ENCODE measurements at regions not wholly inside any gene's neighbourhood (a gene's known extent, or its start where the extent isn't known, plus 50 kb on each side); places are given as distances from the start of the nearest gene placed in this dataset.
"Not testable (repeated sequence)": the region's sequence is repeated elsewhere in the genome, so short reads cannot be mapped to it uniquely, and the experiment has no call there.

GRCh38 chr17:69695646-69696045, 281.1 kb downstream of the MAP2K6 start:
- CTCF ChIA-PET, result no interaction called here
- Mint-ChIP-seq H3K4me3 (no peak overlapping the region), H3K27me3 (no peaks in the 10 kb centered on the region), H3K9me3 (peaks cover 15% of the 10 kb centered on the region), H3K4me1 (no peaks in the 10 kb centered on the region), H3K36me3 (peaks cover 3% of the 10 kb centered on the region), H3K27ac (no peak overlapping the region)
- no peak for DNase-seq

DNA sequence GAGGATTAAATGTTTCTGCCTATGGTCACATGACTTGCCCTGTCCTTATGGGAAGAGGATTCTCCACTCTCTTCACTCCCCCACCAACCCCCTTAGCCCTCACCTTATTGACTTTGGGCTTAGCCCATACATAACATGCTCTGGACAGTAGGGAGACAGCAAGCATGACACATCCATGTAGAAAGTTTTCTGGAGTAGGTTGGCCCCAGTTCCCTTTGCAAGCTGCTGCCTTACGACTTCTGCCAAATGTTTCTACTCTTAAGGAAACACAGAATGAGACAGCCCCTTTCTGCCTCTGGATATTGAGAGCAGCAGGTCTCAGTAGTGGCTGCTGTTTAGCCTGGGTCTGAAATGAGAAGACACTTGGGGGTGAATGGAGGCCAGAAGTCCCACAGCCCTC, 282.2 kb downstream of the MAP2K6 start:
- CTCF ChIA-PET, result no interaction called here

DNA sequence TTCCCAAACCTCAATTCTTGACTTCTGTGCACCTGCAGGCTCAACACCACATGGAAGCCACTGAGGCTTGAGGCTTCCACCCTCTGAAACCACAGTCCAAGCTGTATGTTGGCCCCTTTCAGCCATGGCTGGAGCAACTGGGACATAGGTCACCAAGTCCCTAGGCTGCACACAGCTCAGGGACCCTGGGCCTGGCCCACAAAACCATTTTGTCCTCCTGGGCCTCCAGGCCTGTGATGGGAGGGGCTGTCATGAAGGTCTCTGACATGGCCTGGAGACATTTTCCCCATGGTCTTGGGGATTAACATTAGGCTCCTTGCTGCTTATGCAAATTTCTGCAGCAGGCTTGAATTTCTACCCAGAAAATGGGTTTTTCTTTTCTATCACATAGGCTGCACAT, 283.9 kb downstream of the MAP2K6 start:
- H3K4me1 Mint-ChIP-seq, CTCF ChIA-PET, H3K36me3 Mint-ChIP-seq, DNase-seq, H3K27me3 Mint-ChIP-seq, H3K27ac Mint-ChIP-seq, H3K4me3 Mint-ChIP-seq: not testable (repeated sequence)
- peaks cover 15% of the 10 kb centered on the region for H3K9me3 Mint-ChIP-seq

More for the DNA sequence above, 282.2 kb downstream of the MAP2K6 start:
- Mint-ChIP-seq H3K27me3 (no peaks in the 10 kb centered on the region), H3K4me3 (no peak overlapping the region), H3K9me3 (peaks cover 15% of the 10 kb centered on the region), H3K4me1 (no peaks in the 10 kb centered on the region), H3K36me3 (peaks cover 3% of the 10 kb centered on the region), H3K27ac (no peak overlapping the region)
- no peak for DNase-seq

DNA sequence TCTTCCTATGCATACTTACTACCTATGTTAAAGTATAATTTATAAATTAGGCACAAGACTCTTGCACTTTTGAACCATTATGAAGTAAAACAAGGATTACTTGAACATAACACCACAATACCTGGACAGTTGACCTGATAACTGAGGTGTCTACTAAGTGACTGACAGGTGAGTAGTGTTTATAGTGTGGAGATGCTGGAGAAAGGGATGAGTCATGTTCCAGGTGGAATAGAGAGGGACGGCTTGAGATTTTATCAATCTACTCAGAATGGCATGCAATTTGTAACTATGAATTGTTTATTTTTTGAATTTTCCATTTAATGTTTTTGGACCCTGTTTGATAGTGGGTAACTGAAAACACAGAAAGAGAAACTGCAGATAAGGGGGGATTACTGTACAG, 287.6 kb downstream of the MAP2K6 start:
- CTCF ChIA-PET, result no interaction called here
- Mint-ChIP-seq H3K4me3 (no peak overlapping the region), H3K27ac (no peak overlapping the region), H3K27me3 (no peaks in the 10 kb centered on the region), H3K9me3 (peaks cover 13% of the 10 kb centered on the region), H3K36me3 (peaks cover 3% of the 10 kb centered on the region), H3K4me1 (no peaks in the 10 kb centered on the region)
- no peak for DNase-seq

DNA sequence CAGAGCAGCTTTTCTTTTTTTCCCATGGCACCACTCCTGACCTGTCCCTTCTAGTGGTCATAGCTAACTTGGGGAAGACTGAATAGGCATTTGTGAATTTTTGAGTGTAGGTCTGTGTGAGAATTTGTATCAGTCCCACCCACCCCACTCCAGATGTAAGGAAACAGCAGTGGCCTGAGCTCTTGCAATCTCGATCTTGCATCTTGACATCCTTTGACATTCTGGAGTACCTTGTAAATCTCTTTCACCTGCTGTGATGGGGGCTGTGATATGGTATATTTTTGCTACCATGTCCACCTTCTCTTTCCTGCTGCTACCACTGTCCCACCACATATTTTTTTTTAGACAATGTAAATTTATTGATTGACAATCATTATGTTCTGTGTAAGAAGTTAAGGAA, 289.3 kb downstream of the MAP2K6 start:
- peaks cover 4% of the 10 kb centered on the region for H3K27me3 Mint-ChIP-seq
- no peak for DNase-seq
- H3K4me1 Mint-ChIP-seq, result no peaks in the 10 kb centered on the region
- no peak overlapping the region for H3K4me3 Mint-ChIP-seq
- peaks cover 2% of the 10 kb centered on the region for H3K36me3 Mint-ChIP-seq
- peaks cover 4% of the 10 kb centered on the region for H3K9me3 Mint-ChIP-seq
- CTCF ChIA-PET, result no interaction called here
- H3K27ac Mint-ChIP-seq, result no peak overlapping the region

DNA sequence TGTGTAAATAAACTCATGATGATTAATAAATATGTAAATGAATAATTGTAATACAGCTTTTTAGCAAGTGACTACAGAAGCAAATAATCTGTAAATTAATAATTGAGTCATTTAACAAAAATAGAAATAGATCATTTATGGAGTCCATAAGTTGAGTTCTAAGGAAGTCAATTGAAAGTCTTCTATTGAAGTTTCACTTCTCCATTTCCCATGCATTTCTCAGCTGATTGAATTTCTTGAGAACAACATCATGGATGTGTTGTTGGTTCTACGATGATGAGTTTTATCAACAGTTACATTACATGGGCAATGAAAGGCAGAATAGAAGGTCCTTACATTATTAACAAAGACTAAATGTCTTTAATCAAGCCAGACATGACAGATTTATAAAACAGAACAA, 290.4 kb downstream of the MAP2K6 start:
- no peak overlapping the region for H3K27ac Mint-ChIP-seq
- H3K4me1 Mint-ChIP-seq, result peaks cover 4% of the 10 kb centered on the region
- CTCF ChIA-PET, result no interaction called here
- no peaks in the 10 kb centered on the region for H3K9me3 Mint-ChIP-seq
- H3K36me3 Mint-ChIP-seq, result no peaks in the 10 kb centered on the region
- no peak overlapping the region for H3K4me3 Mint-ChIP-seq
- DNase-seq, result no peak
- H3K27me3 Mint-ChIP-seq, result peaks cover 4% of the 10 kb centered on the region

- H3K4me1 Mint-ChIP-seq, result peaks cover 4% of the 10 kb centered on the region
- H3K9me3 Mint-ChIP-seq, result no peaks in the 10 kb centered on the region
- H3K27me3 Mint-ChIP-seq, result peaks cover 4% of the 10 kb centered on the region
- no peak for DNase-seq
- H3K36me3 Mint-ChIP-seq, result no peaks in the 10 kb centered on the region
- H3K4me3 Mint-ChIP-seq, result no peak overlapping the region
- CTCF ChIA-PET, result no interaction called here
- no peak overlapping the region for H3K27ac Mint-ChIP-seq
Observed at GRCh38 chr17:69706127-69706526, 291.6 kb downstream of the MAP2K6 start.

DNA sequence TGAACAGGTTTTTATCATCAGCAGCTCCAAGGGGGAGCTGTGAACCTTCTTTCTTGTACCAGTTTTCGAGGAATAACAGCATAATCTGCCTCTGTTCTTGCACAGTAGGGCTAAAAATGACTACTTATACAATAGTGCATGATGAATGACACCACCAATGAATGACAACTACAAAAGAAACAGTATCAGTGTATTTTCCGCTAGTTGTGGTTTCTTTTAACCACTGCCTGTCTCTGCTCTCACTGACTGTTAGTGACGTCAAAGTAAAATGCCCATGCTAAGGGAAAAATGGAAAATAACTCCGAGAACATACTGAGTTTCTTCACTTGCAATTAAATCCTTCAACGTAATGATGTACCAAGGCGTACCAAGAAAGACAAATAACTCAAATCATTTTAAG, 294.9 kb downstream of the MAP2K6 start:
- no peaks in the 10 kb centered on the region for H3K9me3 Mint-ChIP-seq
- no peak overlapping the region for H3K4me3 Mint-ChIP-seq
- CTCF ChIA-PET, result no interaction called here
- no peak for DNase-seq
- peaks cover 4% of the 10 kb centered on the region for H3K27me3 Mint-ChIP-seq
- peaks cover 4% of the 10 kb centered on the region for H3K4me1 Mint-ChIP-seq
- H3K27ac Mint-ChIP-seq, result no peak overlapping the region
- no peaks in the 10 kb centered on the region for H3K36me3 Mint-ChIP-seq

DNA sequence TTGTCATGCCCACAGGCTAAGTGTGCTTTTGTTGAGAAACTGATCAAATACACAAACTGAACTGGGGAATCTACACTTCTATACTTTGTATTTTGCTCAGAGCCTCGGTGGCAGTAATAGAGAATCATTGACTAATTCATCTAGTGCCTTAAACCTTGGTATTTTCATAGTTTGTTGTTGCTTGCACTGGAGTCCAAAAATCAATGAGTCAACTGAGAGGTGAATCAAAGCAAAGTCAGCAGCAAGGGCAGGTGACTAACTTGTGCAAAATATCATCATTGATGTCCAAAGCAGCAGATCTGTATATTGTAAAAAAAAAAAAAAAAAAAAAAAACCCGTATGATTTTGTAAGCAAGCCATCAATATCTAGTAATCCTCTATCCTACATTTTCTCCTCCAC, 296.4 kb downstream of the MAP2K6 start:
- Mint-ChIP-seq H3K27me3 (peaks cover 4% of the 10 kb centered on the region), H3K27ac (no peak overlapping the region), H3K4me1 (peaks cover 4% of the 10 kb centered on the region), H3K4me3 (no peak overlapping the region), H3K36me3 (no peaks in the 10 kb centered on the region), H3K9me3 (peaks cover 2% of the 10 kb centered on the region)
- CTCF ChIA-PET, result no interaction called here
- no peak for DNase-seq

DNA sequence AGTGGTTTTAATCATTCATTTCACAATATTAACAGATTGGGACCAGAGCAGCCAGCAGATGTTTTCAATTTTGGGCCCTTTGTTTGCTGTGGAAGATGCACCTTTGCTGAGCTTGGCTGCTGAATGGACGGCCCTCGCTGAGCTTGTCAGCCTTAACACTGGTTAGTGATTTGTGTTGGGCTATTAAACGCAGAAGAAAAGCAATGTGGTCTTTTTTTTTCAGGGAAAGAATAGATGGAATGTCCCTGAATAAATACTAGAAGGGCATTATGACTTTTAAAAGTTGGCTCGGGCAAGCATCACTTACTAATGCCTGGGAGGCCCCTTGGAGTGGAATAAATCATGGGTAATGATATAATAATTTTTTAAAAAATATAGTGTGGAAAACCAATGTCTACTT, 297.0 kb downstream of the MAP2K6 start:
- CTCF ChIA-PET, result interaction anchor here (0.6 kb wide), 1 partner anchor 221 kb away, joined by 3 read pairs; no protein-coding TSS in a partner anchor
- Mint-ChIP-seq H3K4me3 (no peak overlapping the region), H3K4me1 (peaks cover 4% of the 10 kb centered on the region), H3K9me3 (peaks cover 2% of the 10 kb centered on the region), H3K27me3 (peaks cover 4% of the 10 kb centered on the region), H3K27ac (no peak overlapping the region), H3K36me3 (no peaks in the 10 kb centered on the region)
- DNase-seq, result no peak

- Mint-ChIP-seq H3K27me3 (peaks cover 4% of the 10 kb centered on the region), H3K27ac (no peak overlapping the region), H3K4me3 (no peak overlapping the region), H3K36me3 (no peaks in the 10 kb centered on the region), H3K9me3 (peaks cover 2% of the 10 kb centered on the region), H3K4me1 (peaks cover 4% of the 10 kb centered on the region)
- CTCF ChIA-PET, result no interaction called here
- DNase-seq, result no peak
Observed at GRCh38 chr17:69712801-69713311, 298.4 kb downstream of the MAP2K6 start.

- Mint-ChIP-seq H3K27me3 (no peaks in the 10 kb centered on the region), H3K27ac (no peak overlapping the region), H3K4me1 (peaks cover 4% of the 10 kb centered on the region), H3K36me3 (no peaks in the 10 kb centered on the region), H3K9me3 (peaks cover 2% of the 10 kb centered on the region), H3K4me3 (no peak overlapping the region)
- CTCF ChIA-PET, result no interaction called here
- DNase-seq, result no peak
Observed at GRCh38 chr17:69713815-69714214, 299.3 kb downstream of the MAP2K6 start.

DNA sequence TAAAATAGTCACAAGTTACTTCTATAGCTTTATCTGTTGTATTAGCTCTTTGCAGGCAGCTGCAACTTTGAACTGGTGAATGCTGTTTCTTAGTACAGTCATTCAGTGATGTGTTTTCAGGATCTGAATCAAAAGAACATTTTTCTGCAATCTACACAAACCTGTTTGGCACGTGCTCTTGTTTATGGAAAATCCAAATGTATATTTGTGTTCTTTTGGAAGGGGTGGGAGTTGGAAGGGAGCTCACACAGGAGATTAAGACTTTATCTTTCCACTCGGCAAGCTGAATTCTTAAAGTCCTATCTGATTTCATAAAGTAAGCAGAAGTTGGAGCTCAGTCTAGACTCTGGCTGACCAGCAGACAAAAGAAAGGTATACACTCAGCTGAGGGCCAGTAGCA, 300.2 kb downstream of the MAP2K6 start:
- peaks cover 2% of the 10 kb centered on the region for H3K9me3 Mint-ChIP-seq
- CTCF ChIA-PET, result interaction anchor here (1.2 kb wide), 1 partner anchor 108 kb away, joined by 3 read pairs; no protein-coding TSS in a partner anchor
- DNase-seq, result no peak
- H3K27ac Mint-ChIP-seq, result no peak overlapping the region
- H3K4me1 Mint-ChIP-seq, result no peaks in the 10 kb centered on the region
- no peak overlapping the region for H3K4me3 Mint-ChIP-seq
- H3K36me3 Mint-ChIP-seq, result no peaks in the 10 kb centered on the region
- no peaks in the 10 kb centered on the region for H3K27me3 Mint-ChIP-seq

DNA sequence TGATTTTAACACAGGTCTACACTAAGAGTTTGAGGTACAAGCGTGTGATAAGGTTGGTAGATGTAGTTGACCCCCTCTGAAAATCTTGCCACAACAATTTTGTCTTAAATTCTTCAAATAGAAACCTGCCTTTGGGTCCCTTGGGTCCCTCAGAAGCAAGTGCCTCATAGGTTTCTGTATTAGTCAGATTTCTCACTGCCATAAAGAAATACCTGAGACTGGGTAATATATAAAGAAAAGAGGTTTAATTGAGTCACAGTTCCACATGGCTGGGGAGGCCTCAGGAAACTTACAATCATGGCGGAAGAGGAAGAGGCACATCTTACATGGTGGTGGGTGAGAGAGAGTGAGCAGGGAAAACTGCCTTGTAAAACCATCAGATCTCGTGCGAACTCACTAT, 301.2 kb downstream of the MAP2K6 start:
- Mint-ChIP-seq H3K36me3 (no peaks in the 10 kb centered on the region), H3K9me3 (peaks cover 2% of the 10 kb centered on the region), H3K27me3 (peaks cover under 1% of the 10 kb centered on the region), H3K27ac (no peak overlapping the region), H3K4me1 (no peaks in the 10 kb centered on the region), H3K4me3 (no peak overlapping the region)
- CTCF ChIA-PET, result no interaction called here
- no peak for DNase-seq

DNA sequence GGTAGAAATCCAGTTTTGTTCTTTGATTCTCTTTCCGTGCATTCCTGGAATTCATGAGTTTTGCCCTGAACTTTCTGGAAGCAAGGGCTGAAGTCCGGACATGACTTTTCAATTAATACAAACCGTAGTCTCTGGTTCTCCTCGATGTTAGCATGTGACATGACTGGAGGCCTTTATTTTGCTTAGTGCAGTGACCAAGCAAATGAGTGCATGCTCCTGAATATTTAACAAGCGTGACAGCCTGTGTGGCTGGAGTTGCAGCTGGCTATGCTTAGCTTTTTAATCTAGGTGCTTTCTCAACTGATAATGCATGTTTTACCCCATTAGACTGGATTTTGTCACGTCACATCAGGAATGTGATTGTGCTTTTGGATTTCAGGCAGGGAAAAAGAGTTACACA, 302.1 kb downstream of the MAP2K6 start:
- Mint-ChIP-seq H3K4me1 (no peaks in the 10 kb centered on the region), H3K27me3 (peaks cover 3% of the 10 kb centered on the region), H3K4me3 (no peak overlapping the region), H3K36me3 (no peaks in the 10 kb centered on the region), H3K9me3 (peaks cover 2% of the 10 kb centered on the region), H3K27ac (no peak overlapping the region)
- CTCF ChIA-PET, result no interaction called here
- no peak for DNase-seq

DNA sequence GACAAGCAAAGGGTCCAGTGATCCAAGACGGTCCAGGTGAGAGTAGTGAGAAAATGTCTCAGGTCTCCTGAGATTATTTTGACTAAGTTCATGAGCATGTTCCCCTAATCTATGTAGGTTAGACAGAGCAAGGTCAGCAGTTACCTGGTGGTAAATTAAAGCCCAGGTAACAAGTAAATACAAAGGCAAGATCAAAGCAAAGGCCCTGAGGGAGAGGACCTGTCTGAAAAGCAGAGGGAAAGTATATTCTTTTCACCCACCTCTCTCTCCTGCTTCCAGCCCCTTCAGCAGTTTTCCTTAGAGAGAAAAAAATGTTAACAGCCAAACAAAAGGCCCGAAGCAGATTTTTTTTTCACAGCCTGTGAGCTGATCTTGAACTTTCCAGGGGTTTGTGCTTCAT, 302.7 kb downstream of the MAP2K6 start:
- Mint-ChIP-seq H3K4me1 (no peaks in the 10 kb centered on the region), H3K27ac (no peak overlapping the region), H3K9me3 (peaks cover 2% of the 10 kb centered on the region), H3K27me3 (peaks cover 3% of the 10 kb centered on the region), H3K4me3 (no peak overlapping the region), H3K36me3 (no peaks in the 10 kb centered on the region)
- CTCF ChIA-PET, result no interaction called here
- DNase-seq, result no peak

All from activated naive CD4-positive, alpha-beta T cell treated with anti-CD3 and anti-CD28 coated beads, Interleukin-2, amount 10 ng/mL, durations not matched to agents 7 days and 5 days (primary cell).